Lung (tissue), 11 donors: ENCODE measurements at regions not wholly inside any gene's neighbourhood (a gene's known extent, or its start where the extent isn't known, plus 50 kb on each side); places are given as distances from the start of the nearest gene placed in this dataset.

Experiments
- ATAC-seq: fragments of 200-7000 bp; cut with Tn5 transposase; one replicate; pipeline ENCODE4 v1.9.1; 2020; ENCODE audit warnings: moderate number of reproducible peaks; ENCODE audit not compliant: insufficient read depth, low FRiP score
- DNase-seq, 3 donors: peaks; one replicate each; pipeline ENCODE4 v3.0.0-alpha.2; 2013 to 2017
- H3K27ac ChIP-seq, 2 donors: one replicate each; pipeline ENCODE4 v1.5.1; 2013; ENCODE audit warnings: mild to moderate bottlenecking in 2 of 2, moderate library complexity in 2 of 2, control low read depth in 1 of 2, inconsistent platforms in 1 of 2, low read depth in 1 of 2, low read length in 1 of 2
- H3K27me3 ChIP-seq, 3 donors: one replicate each; pipeline ENCODE4 v1.5.1; 2013; ENCODE audit warnings: low read length in 2 of 3; ENCODE audit not compliant: control insufficient read depth in 3 of 3, insufficient read depth in 3 of 3
- H3K36me3 ChIP-seq, 4 donors: one replicate each; pipeline ENCODE4 v1.5.1; 2013; ENCODE audit warnings: low read length in 4 of 4, mild to moderate bottlenecking in 1 of 4, moderate library complexity in 1 of 4; ENCODE audit not compliant: control insufficient read depth in 4 of 4, insufficient read depth in 4 of 4
- H3K4me1 ChIP-seq, 5 donors: one replicate each; pipeline ENCODE4 v1.5.1; 2013; ENCODE audit warnings: low read length in 5 of 5, mild to moderate bottlenecking in 2 of 5, moderate library complexity in 1 of 5; ENCODE audit not compliant: control insufficient read depth in 5 of 5, insufficient read depth in 5 of 5
- H3K4me3 ChIP-seq: one replicate; pipeline ENCODE4 v1.5.1; 2013; ENCODE audit warnings: mild to moderate bottlenecking, control low read depth, moderate library complexity
- H3K9ac ChIP-seq, 2 donors: one replicate each; pipeline ENCODE4 v1.5.1; 2013; ENCODE audit warnings: low read length in 2 of 2, control low read depth in 1 of 2; ENCODE audit not compliant: insufficient read depth in 1 of 2
- H3K9me3 ChIP-seq, 4 donors: one replicate each; pipeline ENCODE4 v1.5.1; 2013; ENCODE audit warnings: low read length in 3 of 4, mild to moderate bottlenecking in 1 of 4, moderate library complexity in 1 of 4; ENCODE audit not compliant: control insufficient read depth in 4 of 4, insufficient read depth in 3 of 4
- WGBS, 2 donors: extraction: QIAGEN DNeasy Blood & Tissue Kit; methylation state at CpG; one replicate each; pipeline ENCODE4 v1.1.7; 2013; 5-methylcytosine and 5-hydroxymethylcytosine counted together
- TF ChIP-seq, protein P1 (sequence below): IDR thresholded peaks from 2 replicates; pipeline ENCODE4 v1.5.1; 2012; ENCODE audit warnings: mild to moderate bottlenecking; ENCODE audit errors: control extremely low read depth, extremely low read depth
- donor health status: control.
- donor health status: control.
- donor health status: Bipolar disorder and iron deficiency.
- donor health status: healthy.
- donor health status: DM: yes; HTN: yes; CAD: no.

DNA sequence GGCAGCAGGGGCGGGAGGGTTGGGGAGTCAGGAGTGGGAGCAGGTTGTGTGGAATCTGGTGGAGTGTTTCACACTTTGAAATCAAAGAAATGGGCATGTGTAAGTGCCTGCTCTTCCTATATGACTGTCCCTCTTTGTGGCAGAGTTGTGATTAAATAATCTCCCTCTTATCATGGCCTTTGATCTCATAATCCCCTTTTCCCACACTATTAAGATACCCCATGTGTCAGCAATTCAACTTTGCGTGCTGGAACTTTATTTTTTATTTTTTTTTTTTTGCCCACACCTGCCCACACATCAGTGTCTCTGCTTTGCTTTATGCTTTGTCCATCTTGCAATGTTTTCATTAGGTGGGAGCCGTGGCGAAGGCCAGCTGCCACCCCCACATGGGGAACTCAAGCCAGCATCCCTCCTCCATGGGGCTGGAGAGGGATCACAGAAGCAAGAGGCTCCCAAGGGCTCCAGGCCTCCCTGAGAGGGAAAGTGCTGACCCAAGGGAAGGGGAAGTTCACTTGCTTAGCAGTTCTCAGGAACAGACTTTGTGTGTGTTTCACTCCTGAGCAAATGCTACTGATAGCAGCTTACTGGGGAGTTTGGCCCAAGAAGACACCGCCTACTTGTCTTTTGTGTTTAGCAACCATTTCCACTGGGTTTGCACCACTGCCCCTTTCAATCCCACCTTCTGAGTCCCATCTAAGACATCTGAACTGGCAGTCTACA is 243.4 kb downstream of the BCL11A start:
- H3K9ac ChIP-seq, result no peak overlapping the region
- WGBS, 2 donors, result 83 to 92% methylated on average over 5 of the region's 5 CpGs
- H3K4me1 ChIP-seq, result no peaks in the 10 kb centered on the region
- TF ChIP-seq, protein P1, sequence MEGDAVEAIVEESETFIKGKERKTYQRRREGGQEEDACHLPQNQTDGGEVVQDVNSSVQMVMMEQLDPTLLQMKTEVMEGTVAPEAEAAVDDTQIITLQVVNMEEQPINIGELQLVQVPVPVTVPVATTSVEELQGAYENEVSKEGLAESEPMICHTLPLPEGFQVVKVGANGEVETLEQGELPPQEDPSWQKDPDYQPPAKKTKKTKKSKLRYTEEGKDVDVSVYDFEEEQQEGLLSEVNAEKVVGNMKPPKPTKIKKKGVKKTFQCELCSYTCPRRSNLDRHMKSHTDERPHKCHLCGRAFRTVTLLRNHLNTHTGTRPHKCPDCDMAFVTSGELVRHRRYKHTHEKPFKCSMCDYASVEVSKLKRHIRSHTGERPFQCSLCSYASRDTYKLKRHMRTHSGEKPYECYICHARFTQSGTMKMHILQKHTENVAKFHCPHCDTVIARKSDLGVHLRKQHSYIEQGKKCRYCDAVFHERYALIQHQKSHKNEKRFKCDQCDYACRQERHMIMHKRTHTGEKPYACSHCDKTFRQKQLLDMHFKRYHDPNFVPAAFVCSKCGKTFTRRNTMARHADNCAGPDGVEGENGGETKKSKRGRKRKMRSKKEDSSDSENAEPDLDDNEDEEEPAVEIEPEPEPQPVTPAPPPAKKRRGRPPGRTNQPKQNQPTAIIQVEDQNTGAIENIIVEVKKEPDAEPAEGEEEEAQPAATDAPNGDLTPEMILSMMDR, result no peak
- ATAC-seq (no peak), DNase-seq (no peak)
- no peak overlapping the region for H3K27ac ChIP-seq
- no peaks in the 10 kb centered on the region for H3K27me3 ChIP-seq
- no peak overlapping the region for H3K4me3 ChIP-seq
- H3K36me3 ChIP-seq, result no peaks in the 10 kb centered on the region
- H3K9me3 ChIP-seq, result no peaks in the 10 kb centered on the region

DNA sequence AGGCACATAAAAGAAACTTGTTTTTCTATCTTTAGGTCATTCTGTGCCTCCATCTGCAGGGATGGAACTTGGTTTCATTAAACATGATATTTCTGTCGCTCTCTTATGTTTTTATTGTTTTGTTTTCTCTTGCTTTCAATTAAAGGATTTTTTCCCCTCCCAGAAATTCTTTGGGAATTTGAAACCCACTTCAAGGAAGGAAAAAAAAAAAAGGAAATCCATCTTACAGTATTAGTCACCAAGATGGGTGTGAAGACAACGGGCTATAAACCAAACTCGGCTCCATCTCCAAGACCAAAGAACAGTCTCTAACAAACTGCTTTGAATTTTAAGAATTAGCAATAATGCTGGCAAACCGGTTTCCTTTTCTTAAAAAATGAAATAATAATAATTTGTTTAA is 244.1 kb downstream of the BCL11A start:
- no peak overlapping the region for H3K9ac ChIP-seq
- no peak overlapping the region for H3K4me3 ChIP-seq
- H3K9me3 ChIP-seq, result no peaks in the 10 kb centered on the region
- no peak overlapping the region for H3K27ac ChIP-seq
- H3K4me1 ChIP-seq, result no peaks in the 10 kb centered on the region
- H3K36me3 ChIP-seq, result no peaks in the 10 kb centered on the region
- TF ChIP-seq, protein P1, result no peak
- ATAC-seq (no peak), DNase-seq (no peak)
- 76 to 80% methylated on average over 4 of the region's 4 CpGs for WGBS, 2 donors
- H3K27me3 ChIP-seq, result no peaks in the 10 kb centered on the region

DNA sequence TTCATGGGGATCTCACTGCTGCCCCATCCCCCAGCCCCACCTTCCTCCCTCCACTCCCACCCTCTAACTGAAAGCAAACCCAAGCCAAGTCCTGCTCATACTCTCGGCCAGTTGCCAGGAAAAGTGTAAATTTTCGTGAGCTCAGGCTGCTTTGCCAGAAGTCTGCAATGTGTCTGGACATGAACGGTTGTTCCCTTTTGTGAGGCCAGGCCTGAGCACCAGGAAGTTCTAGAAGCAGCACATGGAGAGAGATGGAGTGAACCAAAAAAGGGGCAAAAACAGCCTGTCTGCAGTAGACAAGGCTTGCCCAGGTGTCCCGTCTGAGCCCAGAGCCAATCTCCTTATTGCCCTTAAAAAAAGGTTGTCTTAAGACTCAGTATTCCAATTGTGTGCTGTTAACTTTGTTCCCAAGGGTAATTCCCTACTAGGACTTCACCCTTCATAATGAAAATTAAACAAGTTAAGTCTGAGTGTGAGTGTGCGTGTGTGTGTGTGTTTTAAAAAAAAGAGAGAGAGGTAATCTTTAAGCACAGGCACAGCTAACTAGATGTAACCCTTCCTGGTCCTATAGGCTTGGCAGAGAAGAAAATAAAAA is 247.1 kb downstream of the BCL11A start:
- DNase-seq, result peak in 2 of 3 donors; percentile 53 to 66
- 24 to 26% methylated on average over 5 of the region's 5 CpGs for WGBS, 2 donors
- Histone ChIP-seq H3K27ac (no peak overlapping the region), H3K4me3 (no peak overlapping the region), H3K27me3 (no peaks in the 10 kb centered on the region), H3K4me1 (no peaks in the 10 kb centered on the region), H3K9me3 (no peaks in the 10 kb centered on the region), H3K36me3 (no peaks in the 10 kb centered on the region), H3K9ac (no peak overlapping the region)
- TF ChIP-seq, protein P1, result no peak
- no peak for ATAC-seq

DNA sequence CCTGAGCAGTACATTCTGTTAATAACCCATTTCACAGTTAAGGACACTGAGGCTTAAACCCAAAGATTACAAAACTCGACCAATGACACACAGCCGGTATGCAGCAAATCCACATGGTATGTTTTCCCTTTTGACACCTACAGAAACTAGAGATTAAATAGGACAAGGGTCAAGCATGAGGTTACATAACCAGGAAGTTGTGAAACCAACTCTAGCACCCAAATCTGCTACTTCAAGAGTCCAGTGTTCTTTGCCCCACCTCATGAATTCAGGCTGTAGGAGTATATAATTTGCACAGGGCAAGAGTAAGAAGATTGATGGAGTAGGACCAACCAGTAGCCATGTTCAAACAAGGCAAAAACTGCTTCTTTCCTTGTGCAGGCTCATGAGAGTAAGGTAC is 249.8 kb downstream of the BCL11A start:
- no peak for ATAC-seq
- Histone ChIP-seq H3K9me3 (no peaks in the 10 kb centered on the region), H3K9ac (no peak overlapping the region), H3K27me3 (no peaks in the 10 kb centered on the region), H3K4me3 (peak overlapping the region; percentile 16), H3K4me1 (no peaks in the 10 kb centered on the region), H3K36me3 (no peaks in the 10 kb centered on the region), H3K27ac (no peak overlapping the region)
- no peak for DNase-seq
- TF ChIP-seq, protein P1, result no peak
- WGBS, 2 donors, result 44 to 62% methylated on average over 2 of the region's 2 CpGs
